Upper lobe of right lung (tissue), 1 donor: ENCODE measurements at regions not wholly inside any gene's neighbourhood (a gene's known extent, or its start where the extent isn't known, plus 50 kb on each side); places are given as distances from the start of the nearest gene placed in this dataset.

Source experiments
- ATAC-seq: fragments of 200-7000 bp; cut with Tn5 transposase; one replicate; pipeline ENCODE4 v1.9.1; 2020; ENCODE audit warnings: mild to moderate bottlenecking, moderate library complexity
- DNase-seq: peaks from one replicate; pipeline ENCODE4 v3.0.0-alpha.2; 2020
- H3K27ac ChIP-seq: fragments of 200-600 bp; one replicate; pipeline ENCODE4 v1.8.0; 2022
- H3K27me3 ChIP-seq: fragments of 200-600 bp; one replicate; pipeline ENCODE4 v1.8.0; 2022; ENCODE audit warnings: mild to moderate bottlenecking
- H3K36me3 ChIP-seq: fragments of 200-600 bp; one replicate; pipeline ENCODE4 v1.8.0; 2022
- H3K4me1 ChIP-seq: fragments of 200-600 bp; one replicate; pipeline ENCODE4 v1.8.0; 2022
- H3K4me3 ChIP-seq: fragments of 200-600 bp; one replicate; pipeline ENCODE4 v1.8.0; 2022; ENCODE audit warnings: mild to moderate bottlenecking
- H3K9me3 ChIP-seq: fragments of 200-600 bp; one replicate; pipeline ENCODE4 v1.8.0; 2022
- CTCF ChIP-seq: fragments of 200-600 bp; IDR thresholded peaks from one replicate; pipeline ENCODE4 v1.8.0; 2022; ENCODE audit warnings: antibody characterized with exemption
- intact Hi-C: fragments of 100-400 bp; cut with DNase I; formaldehyde crosslinking; loops from one replicate; pipeline ENCODE4 v1.11.0; 2022
- donor health status: DM: no; HTN: yes; CAD: no; lungs with severe emphysema.

DNA sequence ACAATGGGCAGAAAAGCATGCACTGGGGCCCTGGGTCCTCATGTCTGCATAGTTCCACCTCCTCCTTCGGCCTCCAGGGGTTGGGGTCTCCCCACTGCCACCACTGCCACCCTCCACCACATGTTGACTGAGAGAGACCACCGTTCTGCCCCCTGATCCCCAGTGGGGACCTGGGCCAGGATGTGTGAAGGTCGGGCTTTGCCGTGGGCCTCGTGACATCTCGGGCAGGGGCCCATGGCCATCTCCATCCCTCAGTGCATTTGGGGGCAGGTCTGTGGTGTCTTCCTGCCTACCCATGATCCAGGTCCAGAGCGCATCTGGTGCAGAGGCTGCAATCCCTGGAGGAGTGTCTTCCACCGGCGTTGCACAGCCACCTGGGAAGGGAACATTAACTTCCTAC is 166.8 kb upstream of the POU3F3 start:
- no peak for TF ChIP-seq CTCF
- DNase-seq (no peak), ATAC-seq (no peak)
- Histone ChIP-seq H3K4me3 (no peak overlapping the region), H3K9me3 (no peaks in the 10 kb centered on the region), H3K4me1 (no peaks in the 10 kb centered on the region), H3K27me3 (no peaks in the 10 kb centered on the region), H3K27ac (no peak overlapping the region), H3K36me3 (no peaks in the 10 kb centered on the region)
- intact Hi-C loops, result no loop called here

GRCh38 chr2:104690255-104690984 is 163.5 kb upstream of the POU3F3 start:
- H3K27me3 ChIP-seq, result no peaks in the 10 kb centered on the region
- intact Hi-C loops, result no loop called here
- H3K27ac ChIP-seq, result no peak overlapping the region
- H3K4me1 ChIP-seq, result no peaks in the 10 kb centered on the region
- no peaks in the 10 kb centered on the region for H3K36me3 ChIP-seq
- no peak overlapping the region for H3K4me3 ChIP-seq
- TF ChIP-seq CTCF, result no peak
- H3K9me3 ChIP-seq, result no peaks in the 10 kb centered on the region
- ATAC-seq, result no peak
- no peak for DNase-seq

DNA sequence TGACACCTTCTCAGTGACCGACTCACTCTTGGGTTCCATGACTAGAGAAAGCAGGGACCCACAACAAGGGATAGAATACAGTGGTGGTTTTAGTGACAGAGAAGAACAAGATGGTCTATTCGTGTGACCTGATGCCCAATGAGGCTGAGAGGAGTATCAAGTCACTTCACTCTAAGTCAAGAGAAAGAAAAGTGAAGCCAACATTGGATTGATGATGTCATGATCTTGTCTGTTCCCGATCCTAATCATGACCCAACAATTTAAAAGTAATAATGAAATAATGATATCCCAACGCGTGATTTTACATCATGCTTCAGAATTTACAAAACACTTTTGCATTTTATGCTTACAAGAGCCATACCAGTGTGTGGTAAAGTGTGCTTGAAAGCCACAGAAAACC is 155.6 kb upstream of the POU3F3 start:
- Histone ChIP-seq H3K36me3 (no peaks in the 10 kb centered on the region), H3K27ac (no peak overlapping the region), H3K4me1 (no peaks in the 10 kb centered on the region), H3K4me3 (no peak overlapping the region), H3K9me3 (no peaks in the 10 kb centered on the region), H3K27me3 (no peaks in the 10 kb centered on the region)
- ATAC-seq (no peak), DNase-seq (no peak)
- intact Hi-C loops, result no loop called here
- no peak for TF ChIP-seq CTCF

DNA sequence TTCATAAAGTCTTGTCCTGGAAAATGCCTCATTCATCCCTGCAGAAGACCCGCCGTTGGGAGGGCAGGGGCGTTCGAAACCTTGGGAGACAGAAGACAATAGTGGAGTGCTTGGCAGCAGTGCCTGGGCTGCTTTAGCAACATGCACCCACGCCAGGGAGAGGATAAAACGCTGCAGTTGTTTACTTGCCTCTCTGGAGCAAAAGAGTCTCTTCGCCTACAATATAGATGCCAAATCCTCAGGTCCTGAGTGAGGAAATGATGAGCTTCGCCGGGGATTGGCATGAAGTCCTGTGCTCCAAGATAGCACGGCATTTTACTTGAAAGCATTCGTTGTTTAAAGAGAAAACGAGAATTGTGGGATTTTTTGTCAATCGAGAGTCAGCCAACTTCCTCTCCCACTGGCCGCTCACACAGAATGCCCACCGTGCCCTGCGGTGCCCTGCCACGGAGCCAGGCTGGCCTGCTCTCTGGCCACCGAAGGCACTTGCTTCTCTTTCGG is 152.5 kb upstream of the POU3F3 start:
- Histone ChIP-seq H3K4me1 (no peaks in the 10 kb centered on the region), H3K27ac (no peak overlapping the region), H3K36me3 (no peaks in the 10 kb centered on the region), H3K4me3 (no peak overlapping the region), H3K27me3 (no peaks in the 10 kb centered on the region), H3K9me3 (no peaks in the 10 kb centered on the region)
- DNase-seq (no peak), ATAC-seq (no peak)
- no peak for TF ChIP-seq CTCF
- intact Hi-C loops, result no loop called here

DNA sequence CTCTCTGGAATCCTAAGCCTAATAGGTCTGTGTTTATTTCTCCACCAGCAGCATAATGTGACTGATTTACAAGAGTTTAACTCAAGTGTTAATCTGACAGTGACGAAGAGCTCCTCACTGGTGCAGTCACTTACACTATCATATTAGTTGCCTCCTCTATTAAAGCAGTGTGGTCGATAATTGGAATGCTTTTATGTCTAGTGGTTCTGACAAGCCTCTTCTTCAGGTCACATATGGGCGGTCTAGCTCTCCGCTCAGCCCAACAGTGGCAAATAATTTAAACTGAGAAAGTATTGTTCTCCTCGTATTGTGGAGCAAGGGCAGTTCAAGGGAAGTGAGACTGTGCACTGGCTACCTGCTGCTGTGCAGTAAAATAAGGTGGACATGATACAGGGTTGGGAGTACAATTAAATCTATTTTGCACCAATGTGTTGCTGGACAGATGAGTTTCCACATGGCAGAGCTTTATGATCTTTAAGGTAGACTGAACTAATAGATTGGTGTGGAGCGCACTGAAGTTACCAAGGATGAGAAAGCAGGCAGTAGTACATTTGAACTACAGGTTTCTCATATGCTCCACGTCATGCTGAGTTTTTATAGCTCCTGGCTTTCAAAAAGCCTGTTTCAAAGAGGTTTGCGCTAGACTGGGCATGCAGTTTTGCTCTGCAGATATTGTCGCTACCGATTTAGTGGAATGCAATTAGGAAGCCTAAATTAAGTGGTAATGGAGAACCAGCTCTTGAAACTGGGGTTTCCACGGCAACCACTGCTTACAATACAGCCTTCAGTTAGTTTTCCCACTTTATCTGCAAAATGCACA is 151.7 kb upstream of the POU3F3 start:
- DNase-seq (no peak), ATAC-seq (no peak)
- Histone ChIP-seq H3K27ac (no peak overlapping the region), H3K27me3 (no peaks in the 10 kb centered on the region), H3K4me1 (no peaks in the 10 kb centered on the region), H3K36me3 (no peaks in the 10 kb centered on the region), H3K4me3 (no peak overlapping the region), H3K9me3 (no peaks in the 10 kb centered on the region)
- TF ChIP-seq CTCF, result no peak
- intact Hi-C loops, result no loop called here
